DOHH2 (cell line): ENCODE measurements at regions not wholly inside any gene's neighbourhood (a gene's known extent, or its start where the extent isn't known, plus 50 kb on each side); places are given as distances from the start of the nearest gene placed in this dataset.

Experiments
- H3F3A ChIP-seq: fragments of 200-600 bp; sonication (generic), shearing (Covaris generic); 2 replicates; pipeline ENCODE4 v1.6.0; 2016; ENCODE audit warnings: antibody characterized with exemption, mild to moderate bottlenecking; ENCODE audit not compliant: control insufficient read depth, insufficient read depth
- H3K27ac ChIP-seq: fragments of 200-600 bp; sonication (generic); 2 replicates; pipeline ENCODE4 v1.5.1; 2014; ENCODE audit warnings: low read depth, mild to moderate bottlenecking, low read length, moderate library complexity
- H3K27me3 ChIP-seq: fragments of 200-600 bp; sonication (generic); 2 replicates; pipeline ENCODE4 v1.6.1; 2014; ENCODE audit warnings: mild to moderate bottlenecking, low read length, mixed read lengths; ENCODE audit not compliant: control insufficient read depth
- H3K36me3 ChIP-seq: fragments of 200-600 bp; sonication (generic); 2 replicates; pipeline ENCODE4 v1.6.1; 2014; ENCODE audit warnings: mild to moderate bottlenecking, low read length, moderate library complexity, mixed read lengths; ENCODE audit not compliant: control insufficient read depth
- H3K4me1 ChIP-seq: fragments of 200-600 bp; sonication (generic); 2 replicates; pipeline ENCODE4 v1.6.1; 2014; ENCODE audit warnings: mild to moderate bottlenecking, low read length, mixed read lengths; ENCODE audit not compliant: control insufficient read depth
- H3K4me2 ChIP-seq: fragments of 200-600 bp; sonication (generic); 2 replicates; pipeline ENCODE4 v1.6.0; 2014; ENCODE audit warnings: mild to moderate bottlenecking, low read length, moderate library complexity
- H3K4me3 ChIP-seq: fragments of 200-600 bp; sonication (generic); 2 replicates; pipeline ENCODE4 v1.5.1; 2014; ENCODE audit warnings: mild to moderate bottlenecking, low read length, mixed read lengths
- H3K79me2 ChIP-seq: fragments of 200-600 bp; sonication (generic); 2 replicates; pipeline ENCODE4 v1.6.1; 2014; ENCODE audit warnings: mild to moderate bottlenecking, low read length, mixed read lengths; ENCODE audit not compliant: control insufficient read depth
- H3K9me2 ChIP-seq: fragments of 200-600 bp; sonication (generic); replicated peaks from 2 replicates; pipeline ENCODE4 v1.6.1; 2014; ENCODE audit warnings: mild to moderate bottlenecking, low read length, mixed read lengths; ENCODE audit not compliant: control insufficient read depth
- H3K9me3 ChIP-seq: fragments of 200-600 bp; sonication (generic); 2 replicates; pipeline ENCODE4 v1.6.1; 2014; ENCODE audit warnings: antibody characterized with exemption, low read length, mixed read lengths; ENCODE audit not compliant: control insufficient read depth, insufficient read depth
- H4K20me1 ChIP-seq: fragments of 200-600 bp; sonication (generic); 2 replicates; pipeline ENCODE4 v1.6.0; 2014; ENCODE audit warnings: low read depth, mild to moderate bottlenecking, antibody characterized with exemption, low read length, moderate library complexity; ENCODE audit not compliant: control insufficient read depth, insufficient read depth
- CTCF ChIP-seq: fragments of 200-600 bp; sonication (generic); IDR thresholded peaks from one replicate; pipeline ENCODE4 v1.5.1; 2014; ENCODE audit warnings: antibody characterized with exemption, mild to moderate bottlenecking, low read depth, low read length; ENCODE audit not compliant: poor library complexity, severe bottlenecking
- EZH2phosphoT487 ChIP-seq: fragments of 200-600 bp; sonication (generic); IDR thresholded peaks from 2 replicates; pipeline ENCODE4 v1.6.1; 2017; ENCODE audit warnings: borderline replicate concordance, mild to moderate bottlenecking, antibody characterized with exemption, low read length, moderate library complexity, mixed read lengths

DNA sequence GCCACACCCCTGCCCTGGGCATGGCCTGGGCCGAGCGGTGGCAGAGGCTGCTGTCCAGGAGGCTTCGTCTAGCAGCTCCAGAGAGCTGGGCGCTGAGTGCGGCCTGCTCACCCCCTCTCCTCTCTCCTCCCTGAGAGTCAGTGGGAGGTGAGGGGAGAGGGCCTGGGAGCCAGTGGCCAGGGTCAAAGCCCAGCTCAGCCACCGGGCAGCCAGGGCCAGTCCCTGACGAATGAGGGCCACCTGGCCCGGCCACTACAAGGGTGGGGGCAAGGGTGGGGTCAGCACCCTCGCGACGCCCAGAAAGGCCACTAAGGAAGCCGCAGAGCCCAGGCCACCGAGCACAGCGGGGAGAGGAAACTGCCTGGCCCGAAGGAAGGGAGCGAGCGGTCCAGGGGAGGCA lies 131.7 kb downstream of the FAM53A start:
- Histone ChIP-seq H3K4me2 (no peak overlapping the region), H3F3A (no peaks in the 10 kb centered on the region), H4K20me1 (no peaks in the 10 kb centered on the region), H3K79me2 (no peaks in the 10 kb centered on the region), H3K4me3 (no peak overlapping the region), H3K27ac (no peak overlapping the region), H3K9me3 (no peaks in the 10 kb centered on the region), H3K9me2 (no peaks in the 10 kb centered on the region), H3K4me1 (no peaks in the 10 kb centered on the region), H3K36me3 (no peaks in the 10 kb centered on the region), H3K27me3 (no peaks in the 10 kb centered on the region)
- TF ChIP-seq CTCF (no peak), EZH2phosphoT487 (no peak)

GRCh38 chr4:1551211-1551610 lies 132.9 kb downstream of the FAM53A start:
- Histone ChIP-seq H3F3A (no peaks in the 10 kb centered on the region), H4K20me1 (no peaks in the 10 kb centered on the region), H3K27me3 (no peaks in the 10 kb centered on the region), H3K79me2 (no peaks in the 10 kb centered on the region), H3K4me3 (no peak overlapping the region), H3K9me2 (no peaks in the 10 kb centered on the region), H3K4me2 (no peak overlapping the region), H3K27ac (no peak overlapping the region), H3K36me3 (no peaks in the 10 kb centered on the region), H3K4me1 (no peaks in the 10 kb centered on the region), H3K9me3 (no peaks in the 10 kb centered on the region)
- TF ChIP-seq EZH2phosphoT487 (no peak), CTCF (no peak)

- no peak overlapping the region for H3K4me2 ChIP-seq
- TF ChIP-seq CTCF (no peak), EZH2phosphoT487 (no peak)
- no peaks in the 10 kb centered on the region for H3K27me3 ChIP-seq
- H3K79me2 ChIP-seq: no peaks in the 10 kb centered on the region
- no peaks in the 10 kb centered on the region for H3K4me1 ChIP-seq
- no peak overlapping the region for H3K27ac ChIP-seq
- H3K36me3 ChIP-seq: no peaks in the 10 kb centered on the region
- H4K20me1 ChIP-seq: no peaks in the 10 kb centered on the region
- no peaks in the 10 kb centered on the region for H3K9me2 ChIP-seq
- no peaks in the 10 kb centered on the region for H3K9me3 ChIP-seq
- H3K4me3 ChIP-seq: no peak overlapping the region
- no peaks in the 10 kb centered on the region for H3F3A ChIP-seq
Observed at GRCh38 chr4:1550122-1551070, 133.7 kb downstream of the FAM53A start.
